ENCODE measurements at regions not wholly inside any gene's neighbourhood (a gene's known extent, or its start where the extent isn't known, plus 50 kb on each side); places are given as distances from the start of the nearest gene placed in this dataset.

DNA sequence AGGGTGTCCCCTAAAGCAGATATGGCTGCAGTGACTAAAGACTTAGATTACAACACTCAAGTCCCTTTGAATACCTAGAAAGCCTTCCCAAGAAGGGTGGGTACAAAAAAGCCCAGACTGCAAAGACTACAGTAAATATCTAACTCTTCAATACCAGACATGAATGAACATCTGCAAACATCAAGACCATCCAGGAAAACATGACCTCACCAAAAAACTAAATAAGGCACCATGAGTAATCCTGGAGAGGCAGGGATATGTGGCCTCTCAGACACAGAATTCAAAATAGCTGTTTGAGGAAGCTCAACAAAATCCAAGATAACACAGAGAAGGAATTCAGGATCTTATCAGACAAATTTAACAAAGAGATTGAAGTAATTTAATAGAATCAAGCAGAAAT lies 138.2 kb upstream of the OTOS start:
- H2BK5ac ChIP-seq (ENCODE audit: low read depth, low read length, poor library complexity, severe bottlenecking): no peak overlapping the region
- no peak overlapping the region for H2BK15ac ChIP-seq (ENCODE audit: low read depth, low read length)
- H3K4ac ChIP-seq (ENCODE audit: low read depth, low read length): peak overlapping the region; percentile 39; the same call in 1 of the 2 replicates
- no peak overlapping the region for H3K9ac ChIP-seq (ENCODE audit: low read depth, low read length)
- no peaks in the 10 kb centered on the region for H4K20me1 ChIP-seq (ENCODE audit: insufficient read depth, low read length)
- no peak overlapping the region for H3K14ac ChIP-seq (replicated peaks; ENCODE audit: low read depth, low read length)
- no peaks in the 10 kb centered on the region for H3K79me1 ChIP-seq (ENCODE audit: low read depth in 1 of 2, low read length in 2 of 2)
- peaks cover 4% of the 10 kb centered on the region; the same call in 1 of the 2 replicates for H3K9me3 ChIP-seq (ENCODE audit: control insufficient read depth, insufficient read depth, low read length)
- peak; percentile 70 for ATAC-seq (ENCODE audit: low read depth)
- H3K27me3 ChIP-seq (ENCODE audit: control insufficient read depth, insufficient read depth, low read length): peaks cover 17% of the 10 kb centered on the region
- H2AFZ ChIP-seq (replicated peaks; ENCODE audit: low read length, poor library complexity): no peak overlapping the region
- peaks cover 15% of the 10 kb centered on the region for H3K9me1 ChIP-seq (ENCODE audit: insufficient read depth, low read length)
- dilution Hi-C loops (cut with HindIII; ENCODE audit: low sequenced_read_pairs, unreplicated experiment): no loop called here
- no peak overlapping the region for H2AK9ac ChIP-seq (replicated peaks; ENCODE audit: low read depth, low read length, poor library complexity)
- H3K4me1 ChIP-seq (ENCODE audit: control insufficient read depth, insufficient read depth, low read length): peaks cover 11% of the 10 kb centered on the region
- H4K91ac ChIP-seq (ENCODE audit: insufficient read depth, low read depth, low read length): no peak overlapping the region
- no peak overlapping the region for H3K4me3 ChIP-seq (ENCODE audit: insufficient read depth, low read depth, low read length)
- H3K27ac ChIP-seq (ENCODE audit: insufficient read depth, low read length): no peak overlapping the region
- ChIA-PET CTCF (interaction anchor here (1.0 kb wide), 1 partner anchor 19 kb away, joined by 3 read pairs; no protein-coding TSS in a partner anchor), POLR2A (ENCODE audit: unreplicated experiment) (no interaction called here)
- 0 out of 2 replicates have a peak overlapping the region, but pooled peaks have one; percentile 26 for H2AK5ac ChIP-seq (ENCODE audit: low read depth, low read length)
- no TSS peak for BruUV-seq (replicated peaks)
- TF ChIP-seq, protein P1, sequence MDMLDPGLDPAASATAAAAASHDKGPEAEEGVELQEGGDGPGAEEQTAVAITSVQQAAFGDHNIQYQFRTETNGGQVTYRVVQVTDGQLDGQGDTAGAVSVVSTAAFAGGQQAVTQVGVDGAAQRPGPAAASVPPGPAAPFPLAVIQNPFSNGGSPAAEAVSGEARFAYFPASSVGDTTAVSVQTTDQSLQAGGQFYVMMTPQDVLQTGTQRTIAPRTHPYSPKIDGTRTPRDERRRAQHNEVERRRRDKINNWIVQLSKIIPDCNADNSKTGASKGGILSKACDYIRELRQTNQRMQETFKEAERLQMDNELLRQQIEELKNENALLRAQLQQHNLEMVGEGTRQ (IDR thresholded peaks at IDR 0.05; ENCODE audit: low read depth, low read length): no peak
- TF ChIP-seq SMC3 (IDR thresholded peaks at IDR 0.05; ENCODE audit: low read depth, low read length) (no peak), RCOR1 (IDR thresholded peaks at IDR 0.05; ENCODE audit: insufficient replicate concordance, low read length) (no peak), CEBPB (IDR thresholded peaks at IDR 0.05; ENCODE audit: low read depth, low read length) (no peak), MXI1 (IDR thresholded peaks at IDR 0.05; ENCODE audit: borderline replicate concordance, low read depth, low read length) (no peak), CHD1 (IDR thresholded peaks at IDR 0.05; ENCODE audit: low read depth, low read length) (no peak), FOS (IDR thresholded peaks at IDR 0.05; ENCODE audit: low read depth, low read length) (no peak), NFE2L2 (IDR thresholded peaks at IDR 0.05; ENCODE audit: low read depth, low read length) (no peak), MAFK (IDR thresholded peaks at IDR 0.05; ENCODE audit: low read depth, low read length) (no peak), POLR2A (IDR thresholded peaks at IDR 0.05; ENCODE audit: low read depth, low read length) (no peak), RFX5 (IDR thresholded peaks at IDR 0.05; ENCODE audit: low read depth, low read length) (no peak), BHLHE40 (IDR thresholded peaks at IDR 0.05; ENCODE audit: low read depth, low read length) (no peak), RAD21 (IDR thresholded peaks at IDR 0.05; ENCODE audit: low read length) (no peak), MAZ (IDR thresholded peaks at IDR 0.05; ENCODE audit: borderline replicate concordance, low read depth, low read length) (no peak)
- TF ChIP-seq, protein P2, sequence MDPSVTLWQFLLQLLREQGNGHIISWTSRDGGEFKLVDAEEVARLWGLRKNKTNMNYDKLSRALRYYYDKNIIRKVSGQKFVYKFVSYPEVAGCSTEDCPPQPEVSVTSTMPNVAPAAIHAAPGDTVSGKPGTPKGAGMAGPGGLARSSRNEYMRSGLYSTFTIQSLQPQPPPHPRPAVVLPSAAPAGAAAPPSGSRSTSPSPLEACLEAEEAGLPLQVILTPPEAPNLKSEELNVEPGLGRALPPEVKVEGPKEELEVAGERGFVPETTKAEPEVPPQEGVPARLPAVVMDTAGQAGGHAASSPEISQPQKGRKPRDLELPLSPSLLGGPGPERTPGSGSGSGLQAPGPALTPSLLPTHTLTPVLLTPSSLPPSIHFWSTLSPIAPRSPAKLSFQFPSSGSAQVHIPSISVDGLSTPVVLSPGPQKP (IDR thresholded peaks at IDR 0.05; ENCODE audit: borderline replicate concordance, low read depth, low read length): no peak
- TF ChIP-seq, protein P3, sequence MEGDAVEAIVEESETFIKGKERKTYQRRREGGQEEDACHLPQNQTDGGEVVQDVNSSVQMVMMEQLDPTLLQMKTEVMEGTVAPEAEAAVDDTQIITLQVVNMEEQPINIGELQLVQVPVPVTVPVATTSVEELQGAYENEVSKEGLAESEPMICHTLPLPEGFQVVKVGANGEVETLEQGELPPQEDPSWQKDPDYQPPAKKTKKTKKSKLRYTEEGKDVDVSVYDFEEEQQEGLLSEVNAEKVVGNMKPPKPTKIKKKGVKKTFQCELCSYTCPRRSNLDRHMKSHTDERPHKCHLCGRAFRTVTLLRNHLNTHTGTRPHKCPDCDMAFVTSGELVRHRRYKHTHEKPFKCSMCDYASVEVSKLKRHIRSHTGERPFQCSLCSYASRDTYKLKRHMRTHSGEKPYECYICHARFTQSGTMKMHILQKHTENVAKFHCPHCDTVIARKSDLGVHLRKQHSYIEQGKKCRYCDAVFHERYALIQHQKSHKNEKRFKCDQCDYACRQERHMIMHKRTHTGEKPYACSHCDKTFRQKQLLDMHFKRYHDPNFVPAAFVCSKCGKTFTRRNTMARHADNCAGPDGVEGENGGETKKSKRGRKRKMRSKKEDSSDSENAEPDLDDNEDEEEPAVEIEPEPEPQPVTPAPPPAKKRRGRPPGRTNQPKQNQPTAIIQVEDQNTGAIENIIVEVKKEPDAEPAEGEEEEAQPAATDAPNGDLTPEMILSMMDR (conservative IDR thresholded peaks at IDR 0.05; ENCODE audit: low read depth, low read length): no peak
- H3K56ac ChIP-seq (ENCODE audit: extremely low read depth, insufficient read depth, low read length): no peak overlapping the region
- peak; percentile 69 for DNase-seq
- in situ Hi-C loops (cut with MboI; ENCODE audit: low sequenced_read_pairs): no loop called here
- H2BK120ac ChIP-seq (ENCODE audit: low read depth, low read length): no peak overlapping the region
- peak overlapping the region; percentile 28; the same call in 1 of the 2 replicates for H2BK20ac ChIP-seq (ENCODE audit: low read depth, low read length)
- H3K23ac ChIP-seq (ENCODE audit: low read depth, low read length): no peak overlapping the region
- H3K36me3 ChIP-seq (ENCODE audit: control insufficient read depth, insufficient read depth, low read length): no peaks in the 10 kb centered on the region
- H3K18ac ChIP-seq (ENCODE audit: low read depth, low read length): no peak overlapping the region
- peak overlapping the region; percentile 42 for H3K4me2 ChIP-seq (ENCODE audit: low read depth, low read length)
- no peak overlapping the region for H4K5ac ChIP-seq (ENCODE audit: low read depth, low read length)
- intact Hi-C loops (cut with micrococcal nuclease): no loop called here
- no peak overlapping the region for H4K8ac ChIP-seq (ENCODE audit: low read depth in 2 of 2, low read length in 2 of 2)

All from IMR-90 (cell line).